ENCODE measurements at regions not wholly inside any gene's neighbourhood (a gene's known extent, or its start where the extent isn't known, plus 50 kb on each side); places are given as distances from the start of the nearest gene placed in this dataset.
A peak's percentile ranks its signal among the peaks of the same experiment; 100 is the strongest.
"Not testable (repeated sequence)": the region's sequence is repeated elsewhere in the genome, so short reads cannot be mapped to it uniquely, and the experiment has no call there.

DNA sequence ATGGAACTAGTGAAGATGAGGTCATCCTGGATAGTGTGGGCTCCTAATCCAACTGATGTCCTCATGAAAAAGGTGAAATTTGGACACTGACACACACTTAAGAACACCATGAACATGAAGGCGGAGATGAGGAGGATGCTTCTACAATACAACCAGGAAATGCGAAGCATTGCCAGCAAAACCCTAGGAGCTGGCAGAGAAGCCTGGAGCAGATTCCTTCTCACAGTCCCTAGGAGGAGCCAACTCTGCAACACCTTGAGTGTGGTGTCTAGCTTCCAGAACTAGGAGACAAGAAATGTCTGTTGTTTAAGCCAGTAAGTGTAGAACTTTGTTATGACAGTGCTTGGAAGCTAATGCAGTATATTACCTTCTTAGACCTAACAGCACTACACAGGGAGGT, 191.9 kb upstream of the PWP1 start:
- no peak for DNase-seq (ENCODE audit: low read depth in 2 of 2)

DNA sequence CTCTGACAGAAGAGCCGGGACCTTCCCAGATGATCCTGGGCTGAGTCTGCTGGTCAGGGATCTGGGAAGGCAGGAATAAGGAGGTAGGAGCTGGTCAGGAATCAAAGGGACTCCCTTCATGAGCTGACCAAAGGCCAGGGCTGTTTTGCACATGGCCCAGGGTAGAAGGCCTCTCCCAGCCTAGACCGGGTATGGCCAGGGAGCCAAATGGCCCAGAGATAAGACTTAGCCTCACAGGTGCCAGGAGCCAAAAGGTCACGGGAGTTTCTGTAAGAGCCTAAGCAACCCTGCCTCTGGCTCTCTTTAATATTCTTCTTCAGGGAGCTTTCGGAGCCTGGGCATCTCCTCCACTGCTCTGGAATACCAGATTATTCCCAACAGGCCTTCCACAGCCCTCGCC, 191.3 kb upstream of the PWP1 start:
- no peak for DNase-seq (ENCODE audit: low read depth in 2 of 2)

GRCh38 chr12:107495604-107496003, 190.0 kb upstream of the PWP1 start:
- no peak for DNase-seq (ENCODE audit: low read depth in 2 of 2)

DNA sequence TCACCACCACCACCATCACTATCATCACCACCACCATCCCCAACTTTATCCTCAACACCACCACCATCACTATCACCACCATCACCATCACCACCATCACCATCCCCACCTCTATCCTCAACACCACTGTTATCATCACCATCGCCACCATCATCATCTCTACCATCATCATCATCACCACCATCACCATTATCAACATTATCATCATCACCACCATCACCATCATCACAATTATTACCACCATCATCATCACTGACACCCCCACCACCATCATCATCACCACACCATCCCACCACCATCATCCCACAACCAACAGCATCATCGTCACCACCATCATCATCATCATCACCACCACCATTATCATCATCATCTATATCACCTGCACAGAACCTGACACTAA, 188.4 kb upstream of the PWP1 start:
- DNase-seq (ENCODE audit: low read depth in 2 of 2): no peak

DNA sequence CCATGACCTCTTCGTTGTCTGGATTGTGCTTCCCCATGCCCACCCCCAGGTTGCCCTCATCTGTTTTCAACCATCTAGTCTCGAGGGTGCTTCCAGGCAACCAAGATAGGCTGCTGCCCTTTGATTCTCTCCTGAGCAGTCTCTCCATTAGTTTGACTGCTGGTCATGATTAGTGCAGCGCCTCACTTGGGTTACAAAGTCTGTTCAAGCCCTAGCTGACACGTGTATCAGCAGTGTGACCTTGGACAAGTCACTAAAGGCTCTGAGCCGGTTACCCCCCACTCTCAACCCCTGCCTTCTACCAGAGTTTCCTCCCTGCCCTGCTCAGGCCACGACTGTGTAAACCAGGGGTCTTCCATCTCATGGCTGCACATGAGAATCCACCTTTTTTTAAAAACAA, 185.3 kb upstream of the PWP1 start:
- DNase-seq (ENCODE audit: low read depth in 2 of 2): no peak

- no peak for DNase-seq (ENCODE audit: low read depth in 2 of 2)
Observed at GRCh38 chr12:107501681-107502080, 183.9 kb upstream of the PWP1 start.

DNA sequence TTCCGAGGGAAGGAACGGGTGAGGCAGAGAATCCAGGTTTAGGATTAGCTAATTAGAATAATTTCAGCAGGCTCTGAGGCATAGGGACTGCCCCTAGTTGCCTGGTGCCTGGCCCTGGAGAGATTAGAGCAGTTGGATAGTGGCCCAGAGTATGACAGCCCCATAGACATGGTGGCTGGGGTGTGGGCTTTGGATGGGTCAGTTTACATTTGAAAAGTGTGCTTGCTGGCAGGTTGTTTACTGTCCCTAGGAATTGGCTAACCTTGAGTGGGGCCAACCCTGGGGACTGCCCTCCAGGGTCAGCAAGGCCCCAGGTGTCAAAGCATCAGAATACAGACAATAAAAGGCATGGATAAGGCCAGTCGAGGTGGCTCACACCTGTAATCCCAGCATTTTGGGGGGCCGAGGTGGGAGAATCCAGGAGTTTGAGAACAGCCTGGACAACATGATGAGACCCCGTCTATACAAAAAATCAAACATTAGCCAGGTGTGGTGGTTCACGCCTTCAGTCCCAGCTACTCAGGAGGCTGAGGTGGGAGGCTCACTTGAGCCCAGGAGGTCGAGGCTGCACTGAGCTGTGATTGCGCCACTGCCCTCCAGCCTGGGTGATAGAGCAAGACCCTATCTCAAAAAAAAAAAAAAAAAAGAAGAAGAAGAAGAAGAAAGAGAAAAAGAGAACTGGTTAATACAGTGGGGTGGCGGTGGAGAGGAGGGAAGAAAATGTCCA, 182.3 kb upstream of the PWP1 start:
- DNase-seq (ENCODE audit: low read depth in 2 of 2): no peak

GRCh38 chr12:107503887-107504885, 181.4 kb upstream of the PWP1 start:
- no peak for DNase-seq (ENCODE audit: low read depth in 2 of 2)

DNA sequence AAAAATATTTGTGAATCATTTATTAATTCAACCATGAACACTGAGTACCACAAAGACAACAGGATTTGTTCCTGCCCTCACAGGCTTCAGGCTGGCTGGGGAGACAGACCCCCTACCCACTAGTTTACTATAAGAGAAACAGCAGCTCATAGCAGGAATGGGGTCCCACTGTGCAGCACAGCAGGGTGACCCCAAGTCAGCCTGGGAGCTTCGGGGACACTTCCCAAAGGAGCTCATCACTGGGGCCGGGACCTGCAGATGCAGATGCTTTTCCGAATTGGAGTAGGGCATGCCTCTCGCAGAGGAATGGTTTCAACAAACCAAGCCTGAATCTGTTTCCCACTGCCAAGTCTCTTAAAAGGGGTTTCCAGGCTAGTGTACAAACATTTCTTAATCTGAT, 176.2 kb upstream of the PWP1 start:
- DNase-seq (ENCODE audit: low read depth in 2 of 2): no peak

GRCh38 chr12:107510211-107510610, 175.4 kb upstream of the PWP1 start:
- DNase-seq (ENCODE audit: low read depth in 2 of 2): no peak

DNA sequence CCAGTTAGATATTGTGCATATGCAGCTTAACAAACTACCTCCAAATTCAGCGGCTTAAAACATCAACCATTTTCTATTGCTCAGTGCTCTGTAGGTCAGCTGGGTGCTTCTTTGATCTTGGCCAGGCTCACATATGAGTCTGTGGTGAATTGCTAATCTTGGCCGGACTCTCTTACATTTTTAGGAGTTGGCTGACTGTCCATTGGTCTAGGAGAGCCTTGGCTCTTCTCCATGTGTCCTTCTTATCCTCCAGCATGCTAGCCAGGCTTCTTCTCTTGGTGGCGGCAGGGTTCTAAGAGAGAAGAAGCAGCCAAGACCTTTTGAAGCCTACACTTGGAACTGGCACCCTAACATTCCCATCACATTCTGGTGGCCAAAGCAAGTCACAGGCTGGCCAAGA, 174.3 kb upstream of the PWP1 start:
- no peak for DNase-seq (ENCODE audit: low read depth in 2 of 2)

DNA sequence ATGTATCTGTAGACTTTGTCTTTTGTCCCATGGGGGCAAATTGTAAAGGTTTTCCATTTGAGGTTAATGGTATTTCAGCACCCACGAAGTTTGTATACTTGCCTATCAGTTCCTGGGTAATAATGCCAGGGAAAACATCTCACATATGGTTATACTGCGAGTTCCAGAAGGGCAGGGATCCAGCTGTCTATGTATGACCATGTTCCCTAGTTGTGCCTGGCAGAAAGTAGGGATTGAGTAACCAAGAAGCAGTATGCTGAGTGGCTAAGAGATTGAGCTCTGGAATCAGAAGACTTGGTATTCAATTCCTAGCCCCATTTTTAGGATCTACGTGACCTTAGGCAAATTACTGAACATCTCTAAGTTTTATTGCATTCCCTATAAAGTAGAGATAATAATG, 173.2 kb upstream of the PWP1 start:
- DNase-seq (ENCODE audit: low read depth in 2 of 2): no peak

- DNase-seq (ENCODE audit: low read depth in 2 of 2): no peak
Observed at GRCh38 chr12:107513184-107513583, 172.4 kb upstream of the PWP1 start.

DNA sequence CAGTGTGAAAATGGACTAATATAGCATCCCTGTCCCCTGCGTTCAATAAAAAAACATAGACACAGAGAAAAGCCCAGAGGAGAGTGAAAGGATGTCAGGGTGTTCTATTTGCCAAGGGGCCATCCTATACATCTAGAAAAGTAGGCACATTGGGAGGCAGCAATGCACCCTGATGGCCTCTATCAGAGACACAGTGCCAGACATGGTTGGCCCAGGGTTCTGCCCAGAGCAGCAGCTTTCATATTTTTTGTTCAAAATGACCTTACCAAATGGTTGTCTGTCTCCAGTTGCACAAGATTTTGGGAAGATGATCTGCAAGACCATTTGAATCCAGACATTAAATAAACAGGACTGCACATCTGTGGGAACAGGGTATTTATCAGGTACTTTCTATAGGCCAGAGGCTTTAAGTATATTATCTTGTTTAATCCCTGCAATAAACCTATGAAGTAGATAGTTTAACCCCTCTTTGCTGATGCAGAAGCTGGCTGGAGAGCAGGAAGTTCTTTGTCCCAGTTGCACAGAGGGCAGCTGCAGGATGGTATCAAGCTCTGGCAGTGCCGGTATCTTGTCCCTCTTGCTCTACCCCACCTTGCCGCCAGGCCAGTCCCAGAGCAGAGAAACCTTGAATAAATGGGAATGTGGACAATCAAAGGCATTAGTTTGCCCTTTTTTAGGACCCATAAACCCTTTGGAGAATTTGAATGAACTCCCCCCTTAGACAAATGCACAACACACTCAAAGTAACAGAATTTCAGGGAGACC, 171.8 kb upstream of the PWP1 start:
- no peak for DNase-seq (ENCODE audit: low read depth in 2 of 2)

DNA sequence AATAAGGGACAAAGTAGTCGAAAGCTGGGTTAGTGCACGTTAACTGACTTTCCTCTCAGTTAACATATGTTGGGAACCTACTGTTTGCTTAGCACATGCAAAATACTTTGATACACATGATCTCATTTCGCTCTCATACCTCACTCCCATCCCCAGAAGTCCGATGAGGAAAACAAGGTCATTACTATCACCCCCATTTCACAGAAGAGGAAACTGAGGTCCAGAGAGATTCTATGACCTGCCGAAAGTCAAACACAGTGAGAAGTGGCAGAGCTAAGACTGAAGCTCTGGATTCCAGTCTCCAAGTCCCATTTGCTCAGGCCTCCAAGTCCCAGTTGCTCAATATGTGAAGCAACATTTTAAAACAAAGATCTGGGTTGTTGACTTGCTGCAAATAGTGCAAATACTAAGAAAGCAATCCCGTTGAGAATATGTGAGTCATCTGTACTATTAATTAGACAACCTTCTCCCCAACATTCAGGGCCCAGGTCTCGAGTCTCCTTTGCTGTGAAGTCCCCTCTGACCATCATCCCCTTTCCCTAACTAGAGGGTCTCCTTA, 170.6 kb upstream of the PWP1 start:
- no peak for DNase-seq (ENCODE audit: low read depth in 2 of 2)

DNA sequence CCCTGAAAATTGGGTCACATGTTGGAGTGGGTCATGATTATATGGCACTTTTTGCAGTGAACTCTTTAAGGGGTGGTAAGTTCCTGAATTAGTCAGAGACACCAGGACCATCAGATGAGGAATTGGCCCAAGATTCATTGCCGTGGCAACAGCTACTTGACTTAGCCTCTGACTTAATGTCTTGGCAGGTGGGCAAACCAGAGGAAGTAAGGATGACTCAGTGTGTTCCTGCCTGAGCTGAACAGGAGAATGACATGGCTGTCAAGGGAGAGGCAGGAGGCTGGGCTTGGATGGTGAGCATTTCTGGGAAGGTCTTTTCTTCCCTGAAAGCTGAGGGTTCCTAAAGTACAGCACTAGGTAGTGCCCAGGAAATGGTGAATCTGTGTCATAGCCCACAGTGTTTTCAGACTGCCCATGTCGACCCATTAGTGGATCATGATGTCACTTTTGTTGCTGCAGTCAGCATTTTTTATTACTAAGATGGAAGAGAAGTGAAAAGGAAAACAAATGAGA, 170.1 kb upstream of the PWP1 start:
- DNase-seq (ENCODE audit: low read depth in 2 of 2): peak; percentile 7 to 14

- not testable (repeated sequence) for DNase-seq (ENCODE audit: low read depth in 2 of 2)
Observed at GRCh38 chr12:107517816-107518215, 167.8 kb upstream of the PWP1 start.

DNA sequence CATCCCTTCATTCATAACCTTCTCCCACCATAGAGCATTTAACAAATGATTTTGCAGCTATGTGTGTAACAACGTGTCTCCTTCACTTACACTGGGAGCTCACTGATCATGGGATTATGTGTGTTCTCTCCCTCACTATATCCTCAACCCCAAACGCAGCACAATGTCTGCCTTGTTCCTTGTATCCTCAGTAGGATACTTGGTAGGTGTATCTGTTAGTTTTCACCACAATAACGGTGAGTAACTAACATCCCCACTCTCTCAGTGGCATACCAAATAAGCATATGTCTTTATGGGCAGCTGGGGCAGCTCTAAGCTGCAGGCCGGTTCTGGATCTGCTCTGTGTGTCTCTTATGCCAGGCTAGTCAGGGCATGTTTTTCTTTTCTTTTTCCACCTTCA, 166.7 kb upstream of the PWP1 start:
- DNase-seq (ENCODE audit: low read depth in 2 of 2): no peak

- DNase-seq (ENCODE audit: low read depth in 2 of 2): no peak
Observed at GRCh38 chr12:107519906-107520859, 165.4 kb upstream of the PWP1 start.

DNA sequence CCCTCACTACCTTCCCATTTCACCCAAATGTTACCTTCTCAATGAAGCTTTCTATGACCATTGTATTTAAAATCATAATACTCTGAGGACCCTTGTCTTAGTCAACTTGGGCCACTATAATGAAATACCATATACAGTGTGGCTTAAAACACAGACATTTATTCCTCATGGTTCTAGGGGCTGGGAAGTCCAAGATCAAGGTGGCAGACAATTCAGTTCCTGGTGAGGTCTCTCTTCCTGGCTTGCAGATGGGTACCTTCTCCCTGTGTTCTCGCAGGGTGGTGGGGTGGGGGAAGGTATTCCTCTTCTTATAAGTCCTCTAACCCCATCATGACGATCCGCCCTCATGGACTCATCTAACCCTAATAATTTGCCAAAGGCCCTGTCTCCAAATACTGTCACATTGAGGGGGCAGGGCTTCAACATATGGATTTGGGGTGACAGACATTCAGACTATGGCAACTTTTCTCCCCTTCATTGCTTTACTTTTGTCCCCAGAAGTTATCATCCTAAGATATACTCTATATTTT, 163.7 kb upstream of the PWP1 start:
- DNase-seq (ENCODE audit: low read depth in 2 of 2): no peak
